GM23338 (cell line): ENCODE measurements at regions not wholly inside any gene's neighbourhood (a gene's known extent, or its start where the extent isn't known, plus 50 kb on each side); places are given as distances from the start of the nearest gene placed in this dataset.

Experiments used
- CTCF ChIP-seq, 2 experiments: fragments of 200-600 bp in 1 of 2; sonication (generic) in 1 of 2; conservative IDR thresholded peaks; 2 replicates each; pipeline versions ENCODE4 v1.5.1 to v1.6.1; 2016 to 2017; ENCODE audit warnings: antibody characterized with exemption in 2 of 2, low read depth in 2 of 2, mild to moderate bottlenecking in 2 of 2, moderate library complexity in 1 of 2
- EZH2 ChIP-seq: fragments of 200-600 bp; sonication (generic); IDR thresholded peaks from one replicate; pipeline ENCODE4 v1.8.0; 2017; ENCODE audit warnings: antibody characterized with exemption, mild to moderate bottlenecking, low read depth; ENCODE audit not compliant: unreplicated experiment
- NANOG ChIP-seq: IDR thresholded peaks from 2 replicates; pipeline ENCODE4 v1.6.1; 2016; ENCODE audit warnings: antibody characterized with exemption, borderline replicate concordance
- POLR2AphosphoS5 ChIP-seq: IDR thresholded peaks from 2 replicates; pipeline ENCODE4 v1.6.1; 2016; ENCODE audit warnings: antibody characterized with exemption, low read depth
- TF ChIP-seq, protein P1 (sequence below): IDR thresholded peaks from one replicate; pipeline ENCODE4 v1.6.1; 2018; ENCODE audit warnings: antibody characterized with exemption; ENCODE audit not compliant: unreplicated experiment

GRCh38 chr5:159807586-159807985, 108.7 kb upstream of the ADRA1B start:
- TF ChIP-seq CTCF (conservative IDR thresholded peaks at IDR 0.05; ENCODE audit: low read depth in 2 of 2), result no peak
- TF ChIP-seq POLR2AphosphoS5, result no peak
- TF ChIP-seq EZH2, result no peak
- TF ChIP-seq, protein P1, sequence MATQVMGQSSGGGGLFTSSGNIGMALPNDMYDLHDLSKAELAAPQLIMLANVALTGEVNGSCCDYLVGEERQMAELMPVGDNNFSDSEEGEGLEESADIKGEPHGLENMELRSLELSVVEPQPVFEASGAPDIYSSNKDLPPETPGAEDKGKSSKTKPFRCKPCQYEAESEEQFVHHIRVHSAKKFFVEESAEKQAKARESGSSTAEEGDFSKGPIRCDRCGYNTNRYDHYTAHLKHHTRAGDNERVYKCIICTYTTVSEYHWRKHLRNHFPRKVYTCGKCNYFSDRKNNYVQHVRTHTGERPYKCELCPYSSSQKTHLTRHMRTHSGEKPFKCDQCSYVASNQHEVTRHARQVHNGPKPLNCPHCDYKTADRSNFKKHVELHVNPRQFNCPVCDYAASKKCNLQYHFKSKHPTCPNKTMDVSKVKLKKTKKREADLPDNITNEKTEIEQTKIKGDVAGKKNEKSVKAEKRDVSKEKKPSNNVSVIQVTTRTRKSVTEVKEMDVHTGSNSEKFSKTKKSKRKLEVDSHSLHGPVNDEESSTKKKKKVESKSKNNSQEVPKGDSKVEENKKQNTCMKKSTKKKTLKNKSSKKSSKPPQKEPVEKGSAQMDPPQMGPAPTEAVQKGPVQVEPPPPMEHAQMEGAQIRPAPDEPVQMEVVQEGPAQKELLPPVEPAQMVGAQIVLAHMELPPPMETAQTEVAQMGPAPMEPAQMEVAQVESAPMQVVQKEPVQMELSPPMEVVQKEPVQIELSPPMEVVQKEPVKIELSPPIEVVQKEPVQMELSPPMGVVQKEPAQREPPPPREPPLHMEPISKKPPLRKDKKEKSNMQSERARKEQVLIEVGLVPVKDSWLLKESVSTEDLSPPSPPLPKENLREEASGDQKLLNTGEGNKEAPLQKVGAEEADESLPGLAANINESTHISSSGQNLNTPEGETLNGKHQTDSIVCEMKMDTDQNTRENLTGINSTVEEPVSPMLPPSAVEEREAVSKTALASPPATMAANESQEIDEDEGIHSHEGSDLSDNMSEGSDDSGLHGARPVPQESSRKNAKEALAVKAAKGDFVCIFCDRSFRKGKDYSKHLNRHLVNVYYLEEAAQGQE, result no peak
- TF ChIP-seq NANOG, result no peak
